RCC 7860 (cell line): ENCODE measurements at regions not wholly inside any gene's neighbourhood (a gene's known extent, or its start where the extent isn't known, plus 50 kb on each side); places are given as distances from the start of the nearest gene placed in this dataset.
"Not testable (repeated sequence)": the region's sequence is repeated elsewhere in the genome, so short reads cannot be mapped to it uniquely, and the experiment has no call there.

Experiments used
- DNase-seq: peaks from one replicate; pipeline ENCODE4 v3.0.0-alpha.2; 2015; ENCODE audit warnings: low spot score
- FAIRE-seq: peaks from 2 replicates; lab custom pipeline; 2012; peaks lifted over from hg19 to GRCh38; lab: Jason Lieb, UNC

DNA sequence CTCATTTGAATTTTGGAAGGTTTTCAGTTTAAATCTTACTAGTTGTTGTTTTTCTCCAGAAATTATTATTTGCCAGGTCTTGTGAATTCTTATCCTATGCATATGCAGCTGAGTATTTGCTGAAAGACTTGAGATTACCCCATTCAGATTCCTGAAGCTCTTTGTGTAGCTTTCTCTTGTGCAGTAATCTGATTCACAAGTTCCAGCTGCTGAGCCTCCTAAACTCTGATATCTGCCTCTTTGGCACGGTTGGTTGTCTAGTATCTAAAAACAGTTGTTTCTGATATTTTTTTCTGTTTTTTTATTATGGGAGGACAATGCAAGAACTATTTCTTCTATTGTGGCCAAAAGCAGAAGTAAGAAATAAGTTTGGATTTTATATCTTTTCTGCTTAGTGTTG is 863.9 kb upstream of the MANEA start:
- FAIRE-seq (no peak), DNase-seq (no peak)

DNA sequence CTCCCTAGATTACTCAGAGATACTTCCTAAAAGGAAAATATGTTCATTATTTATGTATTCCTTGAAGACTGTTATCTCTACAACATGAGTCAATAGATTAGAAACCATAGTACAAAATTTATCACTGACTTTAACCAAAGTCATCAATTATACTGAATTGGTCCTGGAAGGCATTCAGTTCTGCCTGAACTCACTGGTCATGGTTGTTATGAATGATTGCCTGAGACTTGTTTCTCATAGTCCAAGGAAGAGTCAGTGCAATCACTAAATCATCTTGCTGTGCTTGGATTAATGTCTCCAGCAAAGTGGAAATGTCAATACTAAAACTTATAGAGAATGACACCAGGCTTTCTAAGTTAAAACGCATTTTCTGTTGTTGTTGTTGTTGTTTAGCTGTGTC is 878.6 kb upstream of the MANEA start:
- no peak for FAIRE-seq

DNA sequence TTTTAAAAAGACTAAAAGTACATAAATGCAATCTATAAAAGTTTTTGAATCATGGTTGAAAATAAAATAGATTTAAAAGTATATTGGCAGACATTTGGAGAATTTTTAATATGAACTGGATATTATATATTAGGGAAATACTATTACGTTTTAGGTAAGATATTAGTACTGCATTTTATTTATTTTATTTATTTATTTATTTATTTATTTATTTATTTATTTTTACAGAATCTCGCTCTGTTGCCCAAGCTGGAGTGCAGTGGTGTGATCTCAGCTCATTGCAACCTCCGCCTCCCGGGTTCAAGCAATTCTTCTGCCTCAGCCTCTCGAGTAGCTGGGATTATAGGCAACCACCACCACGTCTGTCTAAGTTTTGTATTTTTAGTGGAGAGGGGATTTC is 890.1 kb upstream of the MANEA start:
- FAIRE-seq, DNase-seq: not testable (repeated sequence)

More for the DNA sequence above, 878.6 kb upstream of the MANEA start:
- DNase-seq, result no peak

DNA sequence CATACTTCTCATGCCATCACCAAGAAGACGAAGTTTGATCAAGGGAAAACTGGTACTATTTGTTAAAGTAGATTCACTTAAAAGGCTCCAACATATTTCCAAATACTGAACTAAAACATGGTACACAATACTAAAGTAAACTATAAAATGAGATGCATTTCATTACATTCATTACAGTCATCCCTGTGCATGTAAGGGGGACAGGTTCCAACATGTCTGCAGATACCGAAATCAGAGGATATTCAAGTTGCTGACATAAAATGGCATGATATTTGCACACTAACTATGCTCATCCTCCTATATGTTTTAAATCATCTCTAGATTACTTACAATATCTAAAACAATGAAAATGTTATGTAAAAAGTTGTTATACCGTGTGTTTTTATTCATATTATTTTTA is 893.9 kb upstream of the MANEA start:
- no peak for DNase-seq
- FAIRE-seq, result no peak

DNA sequence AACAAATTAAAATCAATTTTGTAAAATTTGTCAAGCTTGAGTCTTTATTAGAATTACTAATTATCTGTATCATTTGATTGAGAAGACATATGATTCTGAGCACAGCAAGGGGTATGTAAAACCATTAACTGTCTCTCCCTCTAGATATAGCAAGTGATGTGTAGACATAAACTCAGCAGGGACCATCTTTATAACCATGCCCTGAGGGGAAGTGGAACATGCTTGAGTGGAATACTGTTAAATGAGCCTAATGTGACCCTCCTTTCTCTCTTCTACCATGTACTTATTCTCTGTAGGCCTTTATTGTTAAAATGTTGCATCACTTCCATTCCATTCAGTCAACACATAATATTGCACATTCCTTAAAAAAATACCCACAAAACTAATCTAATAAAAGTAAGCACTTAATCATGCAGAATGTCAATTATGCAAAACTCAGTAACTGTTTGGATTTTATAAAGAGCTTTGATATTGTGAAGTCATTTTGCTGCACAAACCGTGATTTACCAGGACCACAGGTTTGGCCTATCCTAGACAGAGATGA is 896.6 kb upstream of the MANEA start:
- no peak for DNase-seq
- FAIRE-seq, result no peak

DNA sequence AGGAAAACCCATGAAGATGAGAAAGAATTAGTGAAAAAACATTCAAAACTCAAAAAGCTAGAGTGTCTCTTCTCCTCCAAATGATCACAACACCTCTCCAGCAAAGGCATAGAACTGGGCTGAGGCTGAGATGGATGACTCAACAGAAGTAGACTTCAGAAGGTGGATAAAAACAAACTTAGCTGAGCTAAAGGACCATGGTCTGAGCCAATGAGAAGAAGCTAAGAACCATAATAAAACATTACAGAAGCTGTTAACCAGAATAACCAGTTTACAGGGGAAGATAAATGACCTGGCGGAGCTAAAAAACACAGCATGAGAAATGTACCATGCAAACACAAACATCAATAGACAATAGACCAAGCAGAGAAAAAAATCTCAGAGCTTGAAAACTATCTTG is 904.1 kb upstream of the MANEA start:
- FAIRE-seq (no peak), DNase-seq (no peak)

DNA sequence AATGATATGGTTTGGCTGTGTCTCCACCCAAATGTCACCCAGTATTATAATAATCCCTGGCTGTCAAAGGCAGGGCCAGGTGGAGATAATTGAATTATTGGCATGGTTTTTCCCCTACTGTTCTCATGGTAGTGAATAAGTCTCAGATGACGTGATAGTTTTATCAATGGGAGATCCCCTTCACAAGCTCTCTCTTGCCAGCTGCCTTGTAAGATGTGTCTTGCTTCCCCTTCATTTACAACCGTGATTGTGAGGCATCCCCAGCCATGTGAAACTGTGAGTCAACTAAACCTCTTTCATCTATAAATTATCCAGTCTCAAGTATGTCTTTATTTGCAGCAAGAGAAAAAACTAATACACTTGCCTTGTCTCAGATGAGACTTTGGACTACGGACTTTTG is 907.3 kb upstream of the MANEA start:
- DNase-seq, result no peak

DNA sequence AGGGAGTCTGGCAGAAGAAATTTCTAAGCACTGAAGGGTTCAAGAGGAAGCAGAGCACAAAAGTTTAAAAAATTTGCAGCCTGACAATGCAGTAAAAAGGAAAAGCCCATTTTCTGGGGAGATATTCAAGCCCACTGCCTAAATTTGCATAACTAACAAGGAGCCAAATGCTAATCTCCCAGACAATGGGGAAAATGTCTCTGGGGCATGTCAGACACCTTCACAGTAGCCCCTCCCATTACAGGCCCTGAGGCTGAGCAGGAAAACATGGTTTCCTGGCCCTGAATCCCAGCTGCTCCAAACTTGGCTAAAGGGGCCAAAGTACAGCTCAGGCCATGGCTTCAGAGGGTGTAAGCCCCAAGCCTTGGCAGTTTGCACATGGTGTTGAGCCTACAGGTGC is 908.5 kb upstream of the MANEA start:
- DNase-seq (no peak), FAIRE-seq (no peak)

More for the DNA sequence above, 907.3 kb upstream of the MANEA start:
- FAIRE-seq, result no peak

DNA sequence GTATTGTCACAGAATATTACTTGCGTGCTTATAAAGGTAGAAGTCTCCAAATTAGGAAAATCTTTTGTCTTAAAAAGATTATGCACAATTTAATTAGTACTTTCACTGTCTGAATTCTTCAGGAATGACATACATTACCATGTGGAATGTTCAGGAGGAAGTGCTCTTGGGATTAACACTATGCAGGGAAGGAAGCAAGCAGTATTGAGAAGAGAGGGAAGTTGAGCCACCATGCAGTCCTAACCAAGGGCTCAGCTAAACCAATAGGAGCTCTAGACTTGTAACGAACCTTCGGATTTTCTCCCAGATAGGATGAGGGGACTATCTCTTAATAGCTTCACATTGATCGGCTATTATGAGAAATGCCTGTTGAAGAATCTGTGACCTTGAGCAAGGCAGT is 918.4 kb upstream of the MANEA start:
- FAIRE-seq (no peak), DNase-seq (no peak)

DNA sequence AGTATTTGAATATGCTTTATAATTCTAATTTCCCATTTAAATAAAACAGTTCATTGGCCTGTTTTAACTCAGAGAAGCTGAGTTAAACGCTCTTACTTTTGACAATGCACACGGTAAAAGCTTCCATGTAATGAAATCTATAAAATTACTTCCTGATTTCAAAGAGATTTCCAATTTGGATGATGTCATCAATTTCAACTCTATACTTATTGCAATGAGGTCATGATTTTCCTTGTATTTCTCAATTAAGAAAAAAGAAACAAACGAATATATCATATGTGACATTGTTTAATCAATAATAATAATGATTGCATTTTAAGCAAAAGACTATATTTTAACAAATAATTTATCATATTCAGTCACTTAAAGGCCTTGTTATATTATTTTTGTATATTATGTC is 926.1 kb upstream of the MANEA start:
- FAIRE-seq, result no peak
- no peak for DNase-seq

DNA sequence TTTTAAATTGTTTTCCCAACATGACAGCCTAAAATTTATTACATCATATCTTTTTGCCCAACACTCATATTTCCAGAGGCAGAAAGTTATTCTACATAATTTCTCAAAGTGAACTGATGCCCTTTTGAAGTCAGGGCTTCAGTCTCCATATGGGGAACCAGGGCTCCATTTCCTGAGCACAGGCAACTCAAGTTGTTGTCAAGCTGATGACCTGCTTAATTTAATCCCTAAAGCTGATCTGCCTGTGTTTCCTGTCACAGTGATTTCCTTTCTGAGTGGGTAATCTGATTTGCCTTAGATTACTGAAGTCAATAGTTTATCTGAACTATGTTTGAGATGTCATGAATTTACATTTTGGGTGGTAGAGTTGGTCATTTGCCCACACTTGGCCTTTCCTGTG is 932.1 kb upstream of the MANEA start:
- DNase-seq (no peak), FAIRE-seq (no peak)

DNA sequence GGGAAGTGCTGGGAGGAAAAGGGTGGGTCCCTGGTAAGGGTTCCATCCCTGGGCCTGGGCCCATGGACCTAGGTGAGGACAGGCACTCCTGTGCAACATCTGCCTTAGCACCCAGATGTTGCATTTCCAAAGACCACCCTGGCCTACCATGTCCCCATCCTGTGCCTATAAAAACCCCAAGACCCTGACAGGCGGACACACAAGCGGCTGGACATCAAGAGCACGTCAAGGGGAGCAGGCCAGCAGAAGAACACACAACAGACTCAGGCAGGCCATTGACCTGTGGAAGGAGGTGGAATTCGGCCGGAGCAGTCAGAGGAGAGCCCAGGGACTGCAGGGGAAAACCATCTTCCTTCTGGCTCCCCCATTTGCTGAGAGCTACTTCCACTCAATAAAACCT is 937.8 kb upstream of the MANEA start:
- FAIRE-seq (no peak), DNase-seq (no peak)

DNA sequence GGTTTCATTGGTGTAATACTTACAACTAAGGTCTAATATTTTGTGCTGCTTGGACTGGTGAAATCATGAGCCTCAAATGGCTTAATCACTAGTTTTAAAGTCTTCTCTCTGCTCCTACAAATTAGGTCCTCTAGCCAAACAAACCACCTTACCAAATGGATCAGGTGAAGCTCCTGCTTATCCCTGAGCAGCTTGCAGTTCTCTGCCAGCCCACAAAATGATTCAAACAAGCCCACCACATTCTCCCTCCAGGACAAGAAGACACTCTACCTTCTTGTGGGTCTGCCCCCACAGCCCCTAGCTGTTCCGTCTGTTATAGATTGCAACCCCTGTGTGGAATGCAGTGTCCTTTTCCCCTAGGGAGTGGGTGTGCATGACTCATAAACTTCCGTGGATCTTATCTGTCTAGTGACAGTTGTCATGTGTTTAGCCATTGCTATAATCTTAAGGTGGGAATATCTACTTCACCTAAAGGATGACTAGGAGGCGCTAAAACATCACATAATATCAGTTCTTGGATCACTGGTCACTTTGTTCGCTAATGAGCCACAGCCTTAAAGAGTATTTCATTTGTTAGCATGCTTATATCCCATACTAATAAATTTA is 940.5 kb upstream of the MANEA start:
- FAIRE-seq (no peak), DNase-seq (no peak)

DNA sequence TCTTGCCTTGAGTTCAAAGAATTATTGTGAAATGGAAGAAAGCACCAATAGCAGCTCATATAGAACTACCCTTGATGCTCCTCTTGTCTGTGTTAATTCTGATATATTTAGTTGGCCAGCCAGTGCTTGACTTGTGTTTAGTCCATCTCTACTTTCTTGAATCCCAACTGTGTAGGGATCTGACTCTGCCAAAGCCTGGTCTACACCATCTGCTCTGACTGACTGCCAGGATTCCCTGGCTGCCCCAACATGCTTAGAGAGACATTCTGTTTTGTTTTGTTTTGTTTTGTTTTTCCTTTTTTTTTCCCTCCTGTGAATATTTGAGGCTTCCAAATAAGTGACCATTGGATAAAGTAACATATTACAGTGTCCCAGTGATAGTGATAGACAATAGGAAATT is 953.7 kb upstream of the MANEA start:
- FAIRE-seq, result no peak
- DNase-seq, result no peak

DNA sequence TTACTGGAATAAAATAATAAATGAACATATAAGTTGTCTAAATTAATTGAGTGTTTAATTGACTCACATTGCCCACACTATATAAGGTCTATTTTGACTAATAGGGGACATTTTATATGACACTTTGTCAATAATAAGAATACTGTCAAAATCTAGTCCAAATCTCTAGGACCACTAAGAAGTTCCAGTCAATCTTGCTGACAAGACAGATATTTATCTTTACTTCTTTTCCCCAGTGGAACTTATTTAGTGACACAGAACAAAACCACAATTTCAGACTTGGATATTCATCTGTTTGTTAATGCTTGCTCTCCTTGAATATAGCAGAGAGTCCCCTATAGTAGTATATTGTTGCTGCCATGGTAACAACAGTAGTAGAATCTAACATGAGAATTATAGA is 954.6 kb upstream of the MANEA start:
- DNase-seq (no peak), FAIRE-seq (no peak)

DNA sequence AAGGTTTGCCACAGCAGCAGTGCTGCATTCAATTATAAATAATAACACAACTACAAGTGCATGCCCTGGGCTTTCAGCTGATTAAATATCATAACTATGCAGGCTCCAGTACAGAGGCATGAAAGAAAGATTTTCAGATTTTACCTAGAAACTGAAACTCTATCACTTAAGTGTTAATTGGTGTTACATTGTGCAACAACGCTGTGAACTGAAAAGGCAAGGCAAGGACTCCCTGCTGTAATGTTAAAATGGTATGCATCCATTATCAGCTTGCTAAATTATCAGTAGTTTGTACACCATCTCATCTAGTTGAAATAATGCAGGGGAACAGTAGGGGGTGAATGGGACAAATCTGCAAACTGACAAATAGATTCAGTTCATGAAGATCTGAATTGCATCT is 976.7 kb upstream of the MANEA start:
- DNase-seq (no peak), FAIRE-seq (no peak)

DNA sequence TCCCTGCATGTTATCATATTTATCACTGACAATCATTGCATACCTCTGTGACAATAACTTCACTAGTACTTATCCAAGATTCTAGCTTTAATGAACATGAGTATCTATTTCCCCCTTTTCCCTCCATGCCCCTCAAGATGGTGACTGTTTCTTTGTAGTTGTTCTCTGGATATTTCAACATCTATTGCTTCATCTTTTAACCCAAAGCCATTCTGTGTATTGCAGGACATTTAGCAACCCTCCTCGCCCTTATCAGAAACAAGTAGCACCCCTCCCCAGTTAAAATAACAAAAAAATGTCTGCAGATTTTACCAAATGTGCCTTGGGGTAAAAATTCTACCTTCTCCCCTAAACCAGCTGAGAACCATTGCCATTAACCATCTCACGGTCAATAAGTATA is 979.8 kb upstream of the MANEA start:
- FAIRE-seq (no peak), DNase-seq (no peak)

DNA sequence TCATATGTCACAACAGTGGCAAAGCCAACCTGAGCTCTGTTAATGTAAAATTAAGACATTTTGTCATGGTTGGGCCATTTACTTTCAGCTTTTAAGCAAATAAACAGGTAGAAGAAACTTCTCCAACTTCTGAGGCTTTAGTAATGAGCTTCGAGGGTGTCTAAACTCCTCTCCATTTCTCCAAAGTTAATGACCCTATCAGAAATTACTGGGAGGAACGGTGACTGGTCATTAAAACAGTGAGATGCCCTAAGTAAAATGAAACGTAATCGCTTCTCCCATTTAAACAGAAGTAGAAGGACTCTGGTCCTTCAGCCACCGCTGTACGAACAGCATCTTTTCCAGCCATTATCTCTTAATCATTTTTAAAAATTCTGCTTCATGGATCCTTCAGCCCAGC is 986.9 kb upstream of the MANEA start:
- no peak for FAIRE-seq
- DNase-seq, result no peak

DNA sequence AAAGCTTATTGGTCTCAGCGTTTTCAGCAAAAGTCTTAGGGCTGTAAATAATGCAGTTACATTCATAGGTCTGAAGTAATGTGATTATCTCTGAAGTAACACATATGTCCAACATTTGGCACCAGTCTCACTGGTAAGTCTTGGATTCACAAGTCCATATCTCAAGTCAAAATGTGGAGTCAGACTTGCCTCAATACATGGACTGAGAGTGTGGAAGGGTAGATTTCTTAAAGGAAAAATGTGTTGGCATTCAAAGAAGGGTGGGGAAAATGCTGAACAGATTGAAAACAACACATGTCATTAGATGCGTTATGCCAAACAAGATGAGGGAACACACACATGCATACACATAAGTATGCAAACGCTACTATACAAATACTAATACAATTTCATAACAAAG is 989.0 kb upstream of the MANEA start:
- FAIRE-seq (no peak), DNase-seq (no peak)

DNA sequence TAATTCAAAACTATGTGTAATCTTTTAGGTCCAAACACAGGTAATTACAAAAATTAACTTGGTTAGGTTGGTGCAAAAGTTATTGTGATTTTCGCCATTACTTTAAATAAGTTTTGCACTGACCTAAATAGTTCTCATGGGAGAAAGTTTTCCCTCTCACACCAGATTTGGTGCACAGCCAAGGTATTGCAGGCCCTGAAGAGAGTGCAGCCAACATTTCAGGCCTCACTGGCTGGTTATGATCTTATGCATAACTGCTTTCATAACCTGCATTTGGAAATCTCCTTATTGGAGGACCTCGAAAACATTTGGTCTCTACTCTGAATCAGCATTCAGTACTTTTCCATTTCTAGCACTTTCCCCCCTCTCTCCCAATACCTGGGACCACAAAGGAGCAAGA is 993.1 kb upstream of the MANEA start:
- FAIRE-seq (no peak), DNase-seq (no peak)

DNA sequence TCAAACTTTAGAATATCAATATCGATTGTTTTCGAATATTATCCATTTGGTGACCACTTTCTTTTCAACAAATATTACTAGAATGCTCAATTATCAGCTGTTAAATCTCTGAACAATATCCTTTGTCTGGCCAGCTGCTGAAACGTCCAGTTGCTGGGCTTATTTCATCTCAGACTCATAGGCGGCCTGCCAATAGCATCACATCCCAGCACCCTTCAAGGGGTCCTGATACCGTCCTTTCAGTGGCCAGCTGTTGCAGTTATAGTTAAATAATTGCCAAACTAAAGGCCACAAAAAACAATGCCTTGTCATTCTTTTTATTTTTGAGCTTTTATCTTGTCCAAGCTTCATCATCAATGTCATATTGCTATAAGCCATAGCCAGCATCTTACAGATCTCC is 1006.8 kb upstream of the MANEA start:
- DNase-seq (no peak), FAIRE-seq (no peak)

DNA sequence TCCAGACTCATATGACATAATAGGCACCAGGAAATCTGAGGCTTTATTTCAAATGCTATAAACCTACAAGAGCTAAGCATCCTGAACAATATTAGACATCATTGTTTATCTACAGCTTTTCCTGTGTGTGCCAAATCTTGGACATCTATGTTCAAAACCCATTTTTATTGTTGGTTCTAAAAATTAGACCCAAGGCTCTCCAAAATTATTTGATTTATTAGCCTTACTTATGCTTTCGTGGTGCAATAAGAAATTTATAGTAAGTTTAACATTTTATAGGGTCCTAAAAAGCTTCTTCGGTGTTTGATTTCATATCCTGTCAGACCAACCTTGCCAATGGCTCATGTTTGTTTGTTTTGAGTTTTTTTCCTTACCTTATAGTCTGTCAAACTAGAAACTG is 1014.5 kb upstream of the MANEA start:
- FAIRE-seq (no peak), DNase-seq (no peak)

DNA sequence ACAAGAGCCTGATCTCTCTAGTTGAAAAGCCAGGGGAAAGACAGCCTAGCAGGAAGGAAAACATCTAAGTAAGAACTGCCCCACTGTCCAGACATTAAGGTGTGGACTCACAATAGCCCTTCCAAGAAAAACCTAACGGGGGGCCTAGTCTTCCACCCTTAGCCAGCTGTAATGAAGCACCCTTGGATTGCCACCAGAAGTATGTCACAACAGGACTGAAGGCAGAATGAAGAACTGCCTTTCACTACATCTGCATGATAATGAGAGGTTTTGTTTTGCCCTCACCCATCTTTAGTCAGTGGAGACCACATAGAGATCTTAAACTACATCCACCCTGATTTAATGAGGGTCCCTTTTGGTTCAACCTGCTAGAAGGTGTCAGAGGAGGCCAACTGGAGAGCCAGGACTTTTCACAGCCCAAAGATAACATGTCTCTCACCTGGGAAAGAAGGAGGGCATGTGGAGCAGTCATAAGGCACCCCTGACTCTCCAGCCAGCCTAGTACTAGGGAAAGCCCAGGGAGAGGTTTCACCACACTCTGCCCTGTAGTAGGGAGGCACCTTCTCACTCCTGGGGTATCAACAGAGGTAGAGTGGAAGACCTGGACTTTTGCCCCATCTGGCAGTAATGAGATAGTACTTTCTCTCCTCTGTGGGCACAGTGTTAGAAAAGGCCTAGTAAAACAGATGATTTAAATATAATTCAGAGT is 1017.4 kb upstream of the MANEA start:
- FAIRE-seq, result no peak
- no peak for DNase-seq
